ENCODE measurements at regions not wholly inside any gene's neighbourhood (a gene's known extent, or its start where the extent isn't known, plus 50 kb on each side); places are given as distances from the start of the nearest gene placed in this dataset.
A peak's percentile ranks its signal among the peaks of the same experiment; 100 is the strongest.

DNA sequence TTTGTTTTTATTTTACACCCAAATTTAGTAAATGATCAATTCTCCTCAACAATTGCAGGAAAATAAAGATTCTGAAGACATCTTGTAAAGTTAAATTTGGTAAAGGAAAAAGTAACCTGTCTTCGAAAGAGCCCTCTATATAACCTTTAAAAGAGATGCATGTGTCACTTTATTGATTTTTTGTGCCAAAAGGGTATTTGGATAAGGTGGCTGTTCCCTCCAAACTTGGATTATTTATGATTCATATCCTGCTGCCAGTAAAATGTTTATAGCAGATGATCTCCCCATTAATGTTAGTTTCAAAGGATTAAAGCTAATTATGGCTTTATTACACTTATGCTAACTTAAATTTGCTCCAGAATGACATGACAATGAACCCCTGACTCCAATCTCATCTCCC, 98.8 kb downstream of the DUSP6 start:
- DNase-seq = no peak

DNA sequence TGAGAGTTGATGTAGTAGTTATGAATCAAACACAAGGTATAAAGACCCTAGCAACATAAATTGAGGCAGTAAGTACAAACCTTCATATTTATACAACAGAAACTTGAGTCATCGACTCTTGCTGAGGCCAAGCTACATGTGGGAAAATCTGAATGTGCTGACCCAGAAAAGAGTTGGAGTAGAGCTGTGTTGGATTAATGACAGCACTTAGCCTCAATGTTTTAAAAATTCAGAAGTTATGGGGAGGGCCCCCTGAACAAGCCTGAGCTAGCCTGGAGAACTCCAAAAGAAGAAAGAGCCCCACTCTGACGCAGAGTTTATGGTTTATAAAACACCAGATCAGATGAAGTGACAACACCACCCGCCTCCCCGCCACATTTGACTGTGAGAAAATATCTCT, 100.0 kb downstream of the DUSP6 start:
- DNase-seq = no peak

GRCh38 chr12:89251342-89252271, 100.7 kb downstream of the DUSP6 start:
- no peak for DNase-seq

DNA sequence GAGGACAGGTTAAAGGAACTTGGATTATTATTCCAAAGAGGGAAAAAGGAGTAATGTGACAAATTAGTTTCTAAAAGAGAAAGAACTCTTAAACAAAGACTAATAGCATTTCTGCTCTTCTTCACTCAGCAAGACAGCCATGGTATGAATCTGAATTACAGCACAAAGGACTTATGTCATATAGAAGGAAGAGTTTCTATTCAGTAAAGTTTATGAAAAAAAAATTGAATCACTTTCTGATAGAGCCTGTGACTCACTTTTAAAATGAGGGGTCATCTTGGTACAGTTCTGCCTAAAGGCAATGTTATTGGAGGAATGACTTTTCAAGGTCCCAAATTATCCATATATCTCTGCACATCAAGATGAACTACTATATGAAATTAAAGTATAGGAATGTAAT, 101.7 kb downstream of the DUSP6 start:
- no peak for DNase-seq

DNA sequence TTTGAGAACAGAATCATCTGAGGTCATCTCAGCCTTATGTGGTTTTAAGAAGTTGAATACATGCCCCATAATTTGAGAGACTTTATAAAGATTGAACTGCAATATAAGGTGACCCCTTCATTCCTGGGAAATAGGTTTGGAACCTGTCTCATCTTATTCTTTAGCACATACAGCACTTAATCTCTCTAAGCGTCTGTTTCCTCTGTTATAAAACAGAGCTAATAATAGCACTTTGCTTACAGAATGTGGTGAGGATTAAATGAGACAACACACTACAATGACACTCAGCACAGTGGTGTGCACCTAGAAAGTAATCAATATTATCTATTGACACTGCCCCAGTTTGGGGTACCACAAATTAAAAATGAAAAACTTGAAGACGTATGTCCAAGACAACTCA, 102.1 kb downstream of the DUSP6 start:
- DNase-seq = no peak

GRCh38 chr12:89247967-89248366, 104.3 kb downstream of the DUSP6 start:
- DNase-seq = no peak

GRCh38 chr12:89247541-89247942, 104.8 kb downstream of the DUSP6 start:
- no peak for DNase-seq

GRCh38 chr12:89245090-89245489, 107.2 kb downstream of the DUSP6 start:
- no peak for DNase-seq

DNA sequence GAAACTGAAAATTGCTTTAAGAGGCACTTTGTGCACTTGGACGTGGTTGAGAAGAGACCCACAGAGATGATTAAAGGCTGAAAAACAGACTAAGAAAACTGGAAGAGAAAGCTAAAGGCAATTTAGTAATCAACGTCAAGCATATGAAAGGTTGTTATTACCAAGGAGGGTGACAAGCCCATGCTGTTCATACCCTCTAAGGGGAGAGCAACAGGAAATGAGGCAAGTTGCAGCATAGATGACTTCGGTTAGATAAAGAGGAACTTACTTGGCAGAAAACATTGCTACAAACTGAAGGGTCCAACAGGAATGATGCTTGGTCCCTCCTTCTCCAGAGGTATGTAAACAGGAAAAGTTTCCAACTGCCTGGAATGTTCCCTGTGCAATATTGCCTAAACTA, 107.8 kb downstream of the DUSP6 start:
- DNase-seq = no peak

GRCh38 chr12:89243771-89244170, 108.5 kb downstream of the DUSP6 start:
- DNase-seq = no peak

DNA sequence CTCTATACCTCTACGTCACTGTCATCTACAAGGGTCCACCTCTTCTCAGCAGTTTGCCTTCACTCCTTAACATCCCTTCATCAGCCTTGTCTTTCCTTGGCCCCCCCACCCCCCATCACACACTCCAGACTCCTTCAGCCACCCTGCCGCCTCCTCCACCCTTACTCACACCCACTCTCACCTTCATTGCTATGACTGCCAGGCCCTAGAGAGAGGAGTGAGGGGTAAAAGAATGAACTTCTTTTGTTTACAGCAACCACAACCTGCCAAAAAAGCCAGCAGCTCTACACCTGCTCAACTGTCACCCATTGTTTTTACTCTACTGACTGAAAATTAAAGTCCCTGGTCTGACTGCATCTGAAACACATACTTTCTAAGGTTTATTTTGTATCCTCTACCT, 112.8 kb downstream of the DUSP6 start:
- DNase-seq = peak in 1 of 2 experiments; percentile 12

DNA sequence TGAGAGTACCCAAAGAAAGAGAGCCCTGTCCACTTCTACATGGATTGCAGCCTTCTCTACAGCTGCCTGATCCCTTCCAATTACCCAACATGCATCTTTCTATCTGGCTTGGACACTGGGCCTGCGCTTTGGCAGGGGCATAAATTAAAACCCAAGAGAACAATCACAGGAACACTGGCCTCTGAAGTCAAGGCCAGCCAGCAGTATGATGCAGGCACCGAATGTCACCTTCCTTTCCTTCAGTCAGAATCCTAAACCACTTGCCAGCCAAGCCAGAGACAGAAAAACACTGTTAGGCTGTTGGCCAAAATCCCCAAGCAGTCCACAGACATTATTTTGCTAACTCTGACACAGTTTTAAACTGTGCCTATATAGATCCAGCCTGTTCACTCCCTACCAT, 113.7 kb downstream of the DUSP6 start:
- no peak for DNase-seq

DNA sequence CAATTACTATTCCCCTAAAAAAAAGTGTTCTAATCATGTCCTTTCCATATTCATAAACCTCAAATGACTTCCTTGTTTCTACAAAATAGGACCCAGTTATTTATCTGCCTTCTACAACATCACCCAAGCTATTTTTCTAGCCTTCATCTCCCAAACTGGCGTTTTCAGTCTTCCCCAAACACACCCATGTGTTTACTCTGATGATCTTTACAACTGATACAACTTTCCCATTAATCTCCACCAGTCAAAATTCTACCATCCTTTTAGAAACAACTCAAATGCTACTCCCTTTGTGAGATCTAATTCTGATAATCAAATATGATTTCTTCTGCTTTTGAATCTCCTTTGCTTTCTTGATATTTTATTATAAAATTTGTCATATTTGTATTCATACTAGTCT, 114.5 kb downstream of the DUSP6 start:
- DNase-seq = no peak

DNA sequence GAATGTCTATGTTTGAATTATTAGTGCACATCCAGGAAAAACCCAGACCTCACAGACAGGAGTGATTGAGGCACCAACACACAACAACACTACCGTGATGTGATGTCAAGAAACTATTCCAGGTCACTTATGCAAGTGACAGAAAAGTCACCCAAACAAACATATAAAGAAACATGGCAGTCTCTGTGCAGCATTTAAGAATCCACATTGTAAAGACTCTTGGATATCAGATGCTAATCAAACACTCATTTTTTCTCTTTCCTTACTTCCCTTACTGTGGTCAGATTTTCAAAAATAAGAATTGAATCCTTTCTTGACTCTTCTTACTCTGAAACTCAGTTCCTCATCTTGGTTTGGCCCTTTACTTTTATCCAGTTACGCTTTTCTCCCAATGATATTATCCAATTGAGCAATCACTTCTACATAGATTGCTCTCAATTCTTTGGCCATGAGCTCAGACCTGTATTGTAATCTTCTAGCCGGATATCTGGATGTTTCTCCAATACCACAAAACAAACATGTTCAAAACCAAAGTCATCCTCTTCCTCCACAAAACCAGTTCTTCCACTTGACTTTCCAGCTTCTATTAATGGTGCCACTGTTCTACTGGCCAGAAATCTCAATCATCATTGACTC, 115.4 kb downstream of the DUSP6 start:
- no peak for DNase-seq

DNA sequence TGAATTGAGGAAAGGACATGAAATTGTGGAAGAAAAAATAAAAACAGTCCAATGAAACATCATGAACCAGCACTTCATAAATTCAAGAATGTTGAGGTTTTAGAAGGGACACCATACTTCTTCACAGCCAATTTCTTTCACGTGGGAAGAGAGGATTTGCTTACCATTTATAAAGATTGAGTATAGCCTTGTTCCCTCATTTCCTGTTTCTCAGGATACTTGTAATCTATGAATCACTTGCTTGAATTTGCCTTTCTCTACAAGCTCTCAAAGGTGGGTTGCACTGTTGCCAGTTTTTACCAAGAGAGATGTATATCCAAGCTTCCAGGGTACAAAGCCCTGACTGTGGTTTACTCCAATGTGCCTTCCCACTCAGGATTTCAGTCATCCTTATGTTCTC, 116.1 kb downstream of the DUSP6 start:
- no peak for DNase-seq

DNA sequence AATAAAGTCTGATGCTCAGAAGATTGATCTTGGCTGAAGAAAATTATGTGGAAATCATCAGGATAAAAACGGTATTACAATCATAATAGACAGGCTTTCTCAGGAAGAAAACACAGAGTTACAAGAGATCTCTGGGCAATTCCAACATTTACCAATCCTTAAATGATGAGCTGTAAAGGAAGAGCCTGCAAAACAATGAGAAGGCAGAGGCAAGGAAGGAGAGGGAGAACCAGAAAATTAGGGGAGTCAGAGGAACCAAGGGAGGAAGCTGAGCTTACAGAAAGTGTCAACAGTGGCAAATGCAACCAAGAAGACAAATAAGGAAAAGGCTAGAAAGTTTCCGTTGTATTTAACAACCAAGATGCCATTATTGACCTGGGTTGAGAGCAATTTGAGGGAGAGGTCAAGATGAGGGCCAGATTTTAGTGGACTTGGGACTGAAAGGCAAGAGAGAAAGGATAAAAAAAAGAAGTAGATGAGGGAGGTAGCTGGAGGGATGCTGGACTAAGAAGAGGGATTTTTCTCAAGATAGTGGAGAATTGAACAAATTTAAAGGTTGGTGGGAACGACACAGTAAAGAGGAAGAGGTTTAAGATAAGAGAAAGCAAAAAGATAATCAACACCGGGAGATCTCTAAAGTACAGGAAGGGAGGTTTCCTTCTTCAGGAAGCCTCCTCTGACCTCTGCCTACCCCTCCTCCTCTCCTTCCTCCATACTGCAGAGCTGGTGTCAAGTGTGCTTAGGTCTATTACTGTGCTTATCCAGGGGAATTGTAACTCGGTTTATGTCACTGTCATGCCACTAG, 116.9 kb downstream of the DUSP6 start:
- no peak for DNase-seq

- no peak for DNase-seq
These were observed 117.8 kb downstream of the DUSP6 start for GRCh38 chr12:89234324-89235114.

DNA sequence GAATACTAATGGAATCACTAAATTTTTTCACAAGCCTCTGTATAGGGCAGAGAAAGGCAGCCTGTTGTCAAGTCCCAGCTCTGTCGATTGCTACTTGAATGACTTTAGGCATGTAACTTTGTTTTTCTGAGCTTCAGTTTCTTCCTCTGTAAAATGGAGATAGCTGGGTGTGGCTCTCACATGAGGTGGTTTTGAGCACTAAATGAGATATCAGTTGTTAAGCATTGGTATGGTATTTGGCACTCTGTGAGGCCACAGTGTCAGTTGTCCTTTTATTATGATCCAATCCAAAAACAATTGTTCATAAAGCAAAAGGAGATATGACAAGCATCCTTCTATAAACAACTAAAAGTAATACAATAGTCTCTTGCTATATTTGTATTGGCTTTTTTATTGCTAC, 120.6 kb downstream of the DUSP6 start:
- no peak for DNase-seq

DNA sequence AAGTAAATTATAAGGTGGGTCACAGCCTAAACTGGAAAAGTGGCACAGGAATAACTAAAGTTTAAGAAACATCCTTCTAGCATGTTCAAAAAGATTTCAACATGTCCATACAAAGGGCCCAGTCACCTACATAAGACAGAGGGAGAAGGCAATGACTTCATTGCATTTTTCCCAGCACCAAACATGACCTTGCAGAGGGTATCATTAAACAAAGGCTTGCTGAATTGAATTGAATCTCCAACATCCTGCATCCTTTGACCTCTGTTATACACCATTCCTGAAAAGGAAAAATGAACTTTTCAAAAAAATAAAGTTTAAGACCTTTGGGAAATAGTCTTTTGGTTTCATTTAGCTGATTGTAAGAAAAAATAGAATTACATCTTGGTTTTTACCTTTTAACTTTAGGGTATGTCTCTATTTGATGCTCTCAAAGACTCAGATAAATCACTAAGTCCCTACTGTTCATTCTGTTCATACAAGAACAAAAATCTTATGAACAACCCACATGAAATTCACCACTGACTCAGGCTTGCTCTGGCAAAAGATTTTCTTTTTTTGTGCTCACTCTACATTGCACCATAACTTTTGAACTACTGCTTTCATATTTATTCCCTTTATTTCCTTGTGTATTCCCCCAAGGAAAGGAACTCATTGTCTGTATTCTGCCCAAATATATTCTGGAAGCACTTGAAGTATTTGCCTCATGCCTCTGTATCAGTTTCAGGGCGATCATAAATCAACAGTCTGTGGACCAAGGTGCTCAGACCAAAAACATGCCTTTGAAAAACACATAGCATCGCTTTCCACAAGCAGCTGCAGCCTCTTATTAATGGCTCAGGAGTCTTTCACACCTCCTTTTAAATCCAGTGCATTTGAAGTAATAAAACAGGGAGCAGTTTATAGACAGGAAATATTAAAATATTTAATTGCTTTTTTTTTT, 121.7 kb downstream of the DUSP6 start:
- no peak for DNase-seq

DNA sequence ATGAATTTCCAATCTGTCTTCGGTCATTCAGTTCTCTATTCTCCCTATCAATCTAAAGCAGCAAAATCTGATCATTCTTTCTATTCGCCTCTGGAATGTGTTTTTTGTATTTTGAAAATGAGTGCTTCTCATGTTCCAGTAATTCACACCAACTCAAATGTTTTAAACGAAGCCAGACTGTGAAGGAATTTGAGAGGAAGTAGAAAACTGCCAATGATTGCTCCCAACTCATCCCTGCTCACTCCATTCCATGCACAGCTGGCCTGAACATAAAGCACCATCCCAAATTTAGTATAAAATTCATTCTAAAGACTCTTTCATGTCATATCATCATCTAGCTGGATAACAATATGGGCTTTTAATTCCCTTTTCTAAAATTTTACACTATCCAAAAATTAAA, 123.8 kb downstream of the DUSP6 start:
- DNase-seq = no peak

GRCh38 chr12:89227774-89228173, 124.5 kb downstream of the DUSP6 start:
- DNase-seq = no peak

Measured in NCI-H187 (cell line).